ENCODE measurements at regions not wholly inside any gene's neighbourhood (a gene's known extent, or its start where the extent isn't known, plus 50 kb on each side); places are given as distances from the start of the nearest gene placed in this dataset.

GRCh38 chr11:70618431-70619101 is 220.2 kb downstream of the CTTN start:
- TF ChIP-seq ZNF687 (CRISPR knock-in tag; IDR thresholded peaks at IDR 0.05) = peak; percentile 11; the same call in 1 of the 2 replicates
- no peak for TF ChIP-seq ZNF33B (CRISPR knock-in tag; IDR thresholded peaks at IDR 0.05)
- Histone ChIP-seq H3K9me3 (ENCODE audit: low read length) (no peaks in the 10 kb centered on the region; the same call in 1 of the 2 replicates), H3K27ac (ENCODE audit: extremely low read length, insufficient read depth, low read length) (no peak overlapping the region), H3K79me2 (ENCODE audit: insufficient read depth, low read length) (no peaks in the 10 kb centered on the region), H3K4me3 (replicated peaks in 1 of 3; ENCODE audit: insufficient read depth in 1 of 3, low read depth in 2 of 3, low read length in 3 of 3) (no peak overlapping the region), H3K4me2 (ENCODE audit: low read depth, low read length) (no peak overlapping the region), H3K27me3 (ENCODE audit: control insufficient read depth in 1 of 2, insufficient read depth in 2 of 2, low read length in 2 of 2) (no peaks in the 10 kb centered on the region), H3K4me1 (ENCODE audit: insufficient read depth, low read length) (peaks cover 48% of the 10 kb centered on the region), H3K36me3 (replicated peaks in 1 of 2; ENCODE audit: control insufficient read depth in 1 of 2, insufficient read depth in 2 of 2, low read length in 2 of 2) (no peaks in the 10 kb centered on the region), H4K20me1 (ENCODE audit: insufficient read depth, low read length) (peaks cover 4% of the 10 kb centered on the region; the same call in 1 of the 2 replicates), H3K9ac (ENCODE audit: insufficient read depth, low read depth, low read length) (no peak overlapping the region), H2AFZ (ENCODE audit: low read length) (no peak overlapping the region)
- BruUV-seq (replicated peaks) = no TSS peak
- DNase-seq (ENCODE audit: low spot score) (no peak), ATAC-seq (no peak), FAIRE-seq (no peak)
- in situ Hi-C loops (cut with HindIII; ENCODE audit: extremely low pct_ligation_motif_present, low pct_unique_long_range_greater_than_20kb) (no loop called here), intact Hi-C loops (cut with micrococcal nuclease; ENCODE audit: unreplicated experiment) (no loop called here)
- 95% methylated on average over 19 of the region's 22 CpGs for WGBS (ENCODE audit: low lambda C conversion rate)
- ChIA-PET CTCF (ENCODE audit: low intra/inter-chr PET ratio, low total read pairs) (no interaction called here), POLR2A (no interaction called here)

DNA sequence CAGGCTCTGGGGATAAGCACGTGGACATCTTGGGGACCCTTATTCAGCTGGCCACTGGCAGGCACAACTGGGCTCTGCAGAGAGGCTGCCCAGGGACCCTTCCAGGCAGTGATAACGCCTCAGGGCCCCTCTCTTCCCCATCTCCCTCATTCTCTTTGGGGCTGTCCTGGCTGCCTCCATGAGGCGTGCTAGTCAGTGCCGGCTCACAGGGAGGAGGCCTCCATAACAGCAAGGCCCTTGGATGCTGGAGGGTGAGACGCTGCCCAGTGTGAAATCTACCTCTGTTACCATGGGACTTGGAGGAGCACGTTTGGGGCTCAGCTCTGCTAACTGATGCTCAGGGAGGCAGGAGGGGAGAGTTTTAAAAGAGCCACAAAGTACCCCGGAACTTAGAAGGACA is 221.3 kb downstream of the CTTN start:
- POLR2A ChIA-PET = no interaction called here
- intact Hi-C loops (cut with micrococcal nuclease; ENCODE audit: unreplicated experiment) (no loop called here), in situ Hi-C loops (cut with HindIII; ENCODE audit: extremely low pct_ligation_motif_present, low pct_unique_long_range_greater_than_20kb) (no loop called here)
- no peaks in the 10 kb centered on the region for H3K36me3 ChIP-seq (replicated peaks in 1 of 2; ENCODE audit: control insufficient read depth in 1 of 2, insufficient read depth in 2 of 2, low read length in 2 of 2)
- no peak overlapping the region for H3K4me3 ChIP-seq (replicated peaks in 1 of 3; ENCODE audit: insufficient read depth in 1 of 3, low read depth in 2 of 3, low read length in 3 of 3)
- no peak overlapping the region for H3K9ac ChIP-seq (ENCODE audit: insufficient read depth, low read depth, low read length)
- H4K20me1 ChIP-seq (ENCODE audit: insufficient read depth, low read length) = peaks cover 4% of the 10 kb centered on the region; the same call in 1 of the 2 replicates
- no peak overlapping the region for H2AFZ ChIP-seq (ENCODE audit: low read length)
- no peaks in the 10 kb centered on the region for H3K79me2 ChIP-seq (ENCODE audit: insufficient read depth, low read length)
- WGBS (ENCODE audit: low lambda C conversion rate) = 98% methylated on average over 5 of the region's 7 CpGs
- H3K27me3 ChIP-seq (ENCODE audit: control insufficient read depth in 1 of 2, insufficient read depth in 2 of 2, low read length in 2 of 2) = no peaks in the 10 kb centered on the region
- no peak overlapping the region for H3K27ac ChIP-seq (ENCODE audit: extremely low read length, insufficient read depth, low read length)
- no peak overlapping the region for H3K4me2 ChIP-seq (ENCODE audit: low read depth, low read length)
- no peaks in the 10 kb centered on the region; the same call in 1 of the 2 replicates for H3K9me3 ChIP-seq (ENCODE audit: low read length)
- TF ChIP-seq RBM22 (optimal IDR thresholded peaks at IDR 0.05; ENCODE audit: low read length) (peak; percentile 32), SETDB1 (CRISPR knock-in tag; IDR thresholded peaks at IDR 0.05; ENCODE audit: borderline replicate concordance) (no peak)
- FAIRE-seq = no peak
- no TSS peak for BruUV-seq (replicated peaks)
- CTCF ChIA-PET (ENCODE audit: low intra/inter-chr PET ratio, low total read pairs) = no interaction called here
- no peak for ATAC-seq
- H3K4me1 ChIP-seq (ENCODE audit: insufficient read depth, low read length) = peaks cover 37% of the 10 kb centered on the region
- DNase-seq (ENCODE audit: low spot score) = no peak
